Spleen (tissue), 11 donors: ENCODE measurements at regions not wholly inside any gene's neighbourhood (a gene's known extent, or its start where the extent isn't known, plus 50 kb on each side); places are given as distances from the start of the nearest gene placed in this dataset.

Source experiments
- DNase-seq: peaks from one replicate; pipeline ENCODE4 v3.0.0-alpha.2; 2020
- H3K27ac ChIP-seq, 8 donors: fragments of 200-600 bp; sonication (generic) in 7 of 8; 1 replicate in 4 of 8; 2 replicates in 4 of 8; pipeline versions ENCODE4 v1.5.0 to v1.8.0; 2016 to 2021; ENCODE audit warnings: inconsistent platforms in 4 of 8, mild to moderate bottlenecking in 4 of 8, moderate library complexity in 1 of 8
- H3K27me3 ChIP-seq, 7 donors: fragments of 200-600 bp; sonication (generic) in 6 of 7; replicated peaks in 1 of 7; 1 replicate in 4 of 7; 2 replicates in 3 of 7; pipeline versions ENCODE4 v1.5.0 to v1.8.0; 2016 to 2021; ENCODE audit warnings: inconsistent platforms in 3 of 7, mild to moderate bottlenecking in 1 of 7
- H3K36me3 ChIP-seq, 6 donors: fragments of 200-600 bp; sonication (generic) in 5 of 6; 1 replicate in 4 of 6; 2 replicates in 2 of 6; pipeline versions ENCODE4 v1.5.0 to v1.8.0; 2016 to 2021; ENCODE audit warnings: inconsistent platforms in 2 of 6
- H3K4me1 ChIP-seq, 6 donors: fragments of 200-600 bp; sonication (generic) in 5 of 6; 1 replicate in 3 of 6; 2 replicates in 3 of 6; pipeline versions ENCODE4 v1.5.0 to v1.8.0; 2016 to 2021; ENCODE audit warnings: inconsistent platforms in 3 of 6
- H3K4me3 ChIP-seq, 8 donors: fragments of 200-600 bp; sonication (generic) in 7 of 8; 1 replicate in 4 of 8; 2 replicates in 4 of 8; pipeline versions ENCODE4 v1.5.0 to v1.8.0; 2016 to 2021; ENCODE audit warnings: inconsistent platforms in 4 of 8, mild to moderate bottlenecking in 4 of 8, moderate library complexity in 2 of 8
- H3K9me3 ChIP-seq, 8 donors: fragments of 200-600 bp; sonication (generic) in 7 of 8; 1 replicate in 4 of 8; 2 replicates in 4 of 8; pipeline versions ENCODE4 v1.5.0 to v1.8.0; 2016 to 2021; ENCODE audit warnings: inconsistent platforms in 4 of 8
- POLR2A ChIP-seq, 3 donors: fragments of 450-650 bp; IDR thresholded peaks; one replicate each; pipeline ENCODE4 v1.5.1; 2017; ENCODE audit warnings: antibody characterized with exemption in 3 of 3, mild to moderate bottlenecking in 1 of 3
- POLR2AphosphoS5 ChIP-seq, 3 donors: sonication (generic); formaldehyde crosslinking; IDR thresholded peaks; one replicate each; pipeline ENCODE4 v1.5.1; 2017; ENCODE audit warnings: antibody characterized with exemption in 3 of 3
- WGBS, 5 donors: extraction: QIAGEN DNeasy Blood & Tissue Kit in 3 of 5; methylation state at CpG; one replicate each; pipeline versions ENCODE4 v1.1.5 to v1.1.7; 2013 to 2018; 5-methylcytosine and 5-hydroxymethylcytosine counted together
- intact Hi-C: fragments of 100-400 bp; cut with DNase I; formaldehyde crosslinking; loops from one replicate; pipeline ENCODE4 v1.15.0; 2023; ENCODE audit warnings: low total_unique reads
- TF ChIP-seq, protein P1 (sequence below), 11 experiments: fragments of 200-600 bp in 7 of 11; fragments of 450-650 bp in 4 of 11; sonication (generic) in 4 of 11; IDR thresholded peaks in 8 of 11; conservative IDR thresholded peaks in 3 of 11; 1 replicate in 7 of 11; 2 replicates in 4 of 11; pipeline versions ENCODE4 v1.4.0 to v1.8.0; 2016 to 2021; ENCODE audit warnings: antibody characterized with exemption in 11 of 11, inconsistent platforms in 4 of 11, mild to moderate bottlenecking in 1 of 11
- donor health status: healthy with polysubstance abuse.
- donor health status: DM: no; HTN: no; CAD: no; lungs with moderate emphysema.
- donor health status: DM: no; HTN: no; CAD: no.
- donor health status: Bipolar disorder and iron deficiency.
- donor health status: healthy.
- donor health status: DM: no; HTN: no; CAD: no.
- donor health status: DM: yes; HTN: yes; CAD: no.

DNA sequence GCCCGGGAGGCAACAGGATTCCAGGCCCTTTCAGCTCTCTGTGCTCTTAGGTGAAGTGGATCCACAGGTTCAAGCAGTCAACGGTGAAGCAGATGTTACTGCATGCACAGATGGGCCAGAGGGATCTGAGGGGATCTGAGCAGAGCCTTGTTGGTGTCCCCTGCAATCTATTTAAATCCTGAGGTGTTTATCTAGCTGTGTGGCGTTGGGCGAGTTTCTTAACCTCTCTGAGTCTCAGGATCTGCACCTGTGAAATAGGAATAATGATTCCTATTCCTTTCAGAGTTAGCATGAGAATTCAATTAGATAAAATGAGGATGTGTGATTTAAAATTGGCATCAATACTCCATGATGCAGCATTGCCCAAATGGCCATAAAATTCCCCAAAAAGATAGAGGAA lies 237.3 kb upstream of the CDH5 start:
- intact Hi-C loops, result no loop called here
- peaks cover 8 to 23% (median 15%) of the 10 kb centered on the region in 6 donors for H3K4me1 ChIP-seq
- H3K27me3 ChIP-seq, result peaks cover 0 to 52% (median 11%) of the 10 kb centered on the region in 7 donors
- no peaks in the 10 kb centered on the region for H3K9me3 ChIP-seq
- DNase-seq, result no peak
- WGBS, 5 donors, result 79 to 93% (median 86%) methylated on average over 4 of the region's 4 CpGs
- H3K4me3 ChIP-seq, result no peak overlapping the region
- TF ChIP-seq, protein P1, sequence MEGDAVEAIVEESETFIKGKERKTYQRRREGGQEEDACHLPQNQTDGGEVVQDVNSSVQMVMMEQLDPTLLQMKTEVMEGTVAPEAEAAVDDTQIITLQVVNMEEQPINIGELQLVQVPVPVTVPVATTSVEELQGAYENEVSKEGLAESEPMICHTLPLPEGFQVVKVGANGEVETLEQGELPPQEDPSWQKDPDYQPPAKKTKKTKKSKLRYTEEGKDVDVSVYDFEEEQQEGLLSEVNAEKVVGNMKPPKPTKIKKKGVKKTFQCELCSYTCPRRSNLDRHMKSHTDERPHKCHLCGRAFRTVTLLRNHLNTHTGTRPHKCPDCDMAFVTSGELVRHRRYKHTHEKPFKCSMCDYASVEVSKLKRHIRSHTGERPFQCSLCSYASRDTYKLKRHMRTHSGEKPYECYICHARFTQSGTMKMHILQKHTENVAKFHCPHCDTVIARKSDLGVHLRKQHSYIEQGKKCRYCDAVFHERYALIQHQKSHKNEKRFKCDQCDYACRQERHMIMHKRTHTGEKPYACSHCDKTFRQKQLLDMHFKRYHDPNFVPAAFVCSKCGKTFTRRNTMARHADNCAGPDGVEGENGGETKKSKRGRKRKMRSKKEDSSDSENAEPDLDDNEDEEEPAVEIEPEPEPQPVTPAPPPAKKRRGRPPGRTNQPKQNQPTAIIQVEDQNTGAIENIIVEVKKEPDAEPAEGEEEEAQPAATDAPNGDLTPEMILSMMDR (IDR thresholded peaks at IDR 0.05 in 8 of 11, conservative IDR thresholded peaks at IDR 0.05 in 3 of 11), result no peak
- TF ChIP-seq POLR2A (IDR thresholded peaks at IDR 0.05), result no peak
- TF ChIP-seq POLR2AphosphoS5 (IDR thresholded peaks at IDR 0.05), result no peak
- no peaks in the 10 kb centered on the region for H3K36me3 ChIP-seq
- peak overlapping the region in 3 of 8 donors; percentile 18 to 64 (median 52) for H3K27ac ChIP-seq

- Histone ChIP-seq H3K27ac (peak overlapping the region in 6 of 8 donors; percentile 21 to 65 (median 55)), H3K9me3 (no peaks in the 10 kb centered on the region), H3K4me3 (no peak overlapping the region), H3K4me1 (peaks cover 8 to 23% (median 15%) of the 10 kb centered on the region in 6 donors), H3K27me3 (peaks cover 0 to 52% (median 11%) of the 10 kb centered on the region in 7 donors), H3K36me3 (no peaks in the 10 kb centered on the region)
- TF ChIP-seq, protein P1 (IDR thresholded peaks at IDR 0.05 in 8 of 11, conservative IDR thresholded peaks at IDR 0.05 in 3 of 11), result no peak
- TF ChIP-seq POLR2A (IDR thresholded peaks at IDR 0.05) (no peak), POLR2AphosphoS5 (IDR thresholded peaks at IDR 0.05) (no peak)
- intact Hi-C loops, result no loop called here
- no peak for DNase-seq
- WGBS, 5 donors, result 71 to 80% (median 79%) methylated on average over 7 of the region's 7 CpGs
These were observed 238.1 kb upstream of the CDH5 start for GRCh38 chr16:66128371-66128770.

GRCh38 chr16:66127459-66128370 lies 238.8 kb upstream of the CDH5 start:
- H3K36me3 ChIP-seq, result no peaks in the 10 kb centered on the region
- TF ChIP-seq, protein P1 (IDR thresholded peaks at IDR 0.05 in 8 of 11, conservative IDR thresholded peaks at IDR 0.05 in 3 of 11), result peak in 7 of 11 experiments; percentile 9 to 69 (median 40)
- TF ChIP-seq POLR2A (IDR thresholded peaks at IDR 0.05) (no peak), POLR2AphosphoS5 (IDR thresholded peaks at IDR 0.05) (peak in 2 of 3 donors; percentile 38 to 74)
- H3K27ac ChIP-seq, result peak overlapping the region in 7 of 8 donors; percentile 9 to 65 (median 52)
- no peaks in the 10 kb centered on the region for H3K9me3 ChIP-seq
- peaks cover 0 to 52% (median 11%) of the 10 kb centered on the region in 7 donors for H3K27me3 ChIP-seq
- WGBS, 5 donors, result 17 to 28% (median 22%) methylated on average over 25 to 26 of the region's 26 CpGs
- H3K4me1 ChIP-seq, result peaks cover 8 to 23% (median 15%) of the 10 kb centered on the region in 6 donors
- H3K4me3 ChIP-seq, result peak overlapping the region in 1 of 8 donors; percentile 19
- intact Hi-C loops, result no loop called here
- DNase-seq, result no peak

- Histone ChIP-seq H3K27ac (no peak overlapping the region), H3K4me3 (no peak overlapping the region), H3K36me3 (no peaks in the 10 kb centered on the region), H3K4me1 (peaks cover 0 to under 1% (median 0%) of the 10 kb centered on the region in 6 donors), H3K27me3 (peaks cover 0 to 20% (median 0%) of the 10 kb centered on the region in 7 donors), H3K9me3 (no peaks in the 10 kb centered on the region)
- WGBS, 5 donors, result 71 to 89% (median 84%) methylated on average over 7 of the region's 7 CpGs
- DNase-seq, result no peak
- TF ChIP-seq POLR2A (IDR thresholded peaks at IDR 0.05) (no peak), POLR2AphosphoS5 (IDR thresholded peaks at IDR 0.05) (no peak)
- TF ChIP-seq, protein P1 (IDR thresholded peaks at IDR 0.05 in 8 of 11, conservative IDR thresholded peaks at IDR 0.05 in 3 of 11), result no peak
- intact Hi-C loops, result no loop called here
These were observed 245.0 kb upstream of the CDH5 start for GRCh38 chr16:66121466-66121865.
